Amygdala (tissue), 56 donors: ENCODE measurements at regions not wholly inside any gene's neighbourhood (a gene's known extent, or its start where the extent isn't known, plus 50 kb on each side); places are given as distances from the start of the nearest gene placed in this dataset.

Experiments
- DNase-seq, 56 donors: peaks; one replicate each; lab custom pipeline; 2025; lab: John Stamatoyannopoulos, UW

DNA sequence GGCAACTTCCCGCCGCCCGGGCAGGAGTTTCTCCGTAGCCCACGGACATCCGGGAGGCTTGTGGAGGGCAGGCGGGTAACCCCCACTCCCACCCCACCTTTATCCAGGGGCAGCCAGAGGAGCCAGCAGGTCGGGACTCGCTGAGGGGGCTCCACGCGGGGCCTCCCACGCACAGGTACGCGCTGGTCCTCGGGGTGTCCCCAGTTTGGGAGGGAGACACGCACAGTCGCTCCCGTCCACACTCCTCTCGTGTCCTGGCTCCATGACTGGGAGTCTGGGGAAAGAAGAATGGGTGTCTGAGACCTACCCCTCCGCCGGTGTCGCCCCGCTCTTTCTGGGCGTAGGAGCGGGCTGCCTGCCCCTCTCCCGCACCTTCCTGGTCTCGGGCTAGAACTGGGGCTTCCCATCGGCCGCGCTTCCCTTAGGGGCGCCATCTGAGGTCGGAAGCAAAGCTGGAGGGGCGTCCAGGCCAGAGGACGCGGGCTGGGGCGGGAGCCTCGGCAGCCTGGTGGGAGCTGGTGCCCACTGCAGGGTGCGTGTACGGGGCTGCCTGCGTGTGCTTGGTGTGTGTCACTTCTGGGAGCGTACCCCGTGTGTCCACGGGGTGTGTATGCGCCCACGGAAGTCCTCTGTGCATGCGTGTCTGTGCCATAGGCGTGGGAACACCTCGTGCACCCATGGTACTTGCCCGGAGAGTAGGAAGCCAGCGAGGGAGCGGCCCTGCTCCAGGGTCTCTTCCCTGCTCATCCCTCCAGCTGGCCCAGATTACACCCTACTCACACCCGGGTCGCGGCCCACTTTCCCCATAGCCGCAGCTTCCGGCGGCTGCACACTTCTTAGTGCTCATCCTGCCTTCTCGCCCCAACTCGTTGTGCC is 73.0 kb upstream of the LEP start:
- peak in 1 of 56 donors; percentile 67 for DNase-seq

DNA sequence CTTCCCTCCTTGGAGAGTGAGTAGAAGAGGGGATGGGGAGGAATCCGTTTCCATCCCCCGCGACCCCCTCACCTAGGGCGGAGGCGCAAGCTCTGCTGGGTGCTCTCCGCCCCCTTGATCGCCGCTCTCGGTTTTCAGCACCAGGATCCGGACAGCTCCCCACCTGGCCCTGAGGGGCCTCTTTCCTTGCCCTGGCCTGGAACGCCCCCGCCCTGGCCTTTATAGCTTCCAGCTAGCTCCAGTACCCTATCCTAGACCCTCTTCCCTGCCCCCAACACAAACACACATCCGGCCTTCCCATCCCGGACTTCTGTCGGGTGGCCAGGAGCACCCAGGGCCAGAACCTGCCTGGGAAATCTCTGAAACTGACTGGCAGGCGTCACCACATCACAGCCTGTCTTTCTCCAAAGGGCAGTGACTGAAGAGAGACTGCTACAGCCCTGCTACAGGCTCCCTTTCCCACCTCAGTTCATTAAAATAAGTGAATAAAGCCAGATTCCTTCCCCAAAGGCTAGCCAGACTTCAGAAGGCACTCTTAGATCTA is 72.3 kb upstream of the LEP start:
- no peak for DNase-seq

DNA sequence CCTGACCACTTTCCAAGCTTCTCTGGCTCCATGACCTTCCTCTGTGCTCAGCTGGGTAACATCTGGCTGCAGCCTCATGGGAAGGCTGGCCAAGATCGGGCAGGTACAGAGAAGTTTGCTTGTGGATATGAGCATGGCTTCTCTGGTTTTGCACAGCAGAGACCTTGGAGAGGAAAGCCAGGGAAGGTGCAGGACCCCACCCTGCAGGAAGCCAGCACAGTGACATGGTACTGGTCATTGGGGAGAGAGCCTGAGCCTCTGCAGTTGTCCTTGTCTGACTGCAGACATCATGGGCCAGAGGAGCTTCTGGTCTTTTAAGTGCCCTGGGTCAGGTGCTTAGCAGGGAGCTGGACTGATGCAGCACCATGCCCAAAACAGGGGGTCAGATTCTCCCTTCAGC is 70.6 kb upstream of the LEP start:
- DNase-seq = no peak

DNA sequence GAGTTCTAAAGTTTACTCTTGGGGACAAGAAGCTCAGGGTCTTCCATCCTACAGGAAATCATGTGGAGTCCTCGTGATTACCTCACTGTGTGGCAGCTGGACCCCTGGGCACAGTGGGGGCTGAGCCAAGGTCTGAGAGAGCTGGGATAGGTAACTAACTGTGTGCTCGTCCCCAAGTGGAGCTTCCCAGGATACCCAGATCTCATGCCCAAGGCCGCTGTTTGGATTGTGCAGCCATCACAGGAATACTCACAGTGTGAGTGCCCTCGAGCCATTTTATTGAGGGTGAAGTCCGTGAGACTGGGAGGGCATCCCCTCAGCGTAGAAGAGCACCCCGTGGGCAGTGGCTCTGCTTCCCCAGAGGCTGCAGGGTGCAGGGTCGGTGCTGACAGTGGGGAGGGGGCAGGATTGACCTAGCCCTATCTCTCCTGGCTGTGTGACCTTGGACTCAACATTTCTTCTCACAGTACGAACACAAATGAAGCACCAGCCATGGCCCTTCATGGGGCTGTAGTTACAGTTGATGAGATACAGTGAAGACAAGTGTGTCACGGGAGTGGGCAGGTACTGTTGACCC is 69.6 kb upstream of the LEP start:
- DNase-seq = no peak

DNA sequence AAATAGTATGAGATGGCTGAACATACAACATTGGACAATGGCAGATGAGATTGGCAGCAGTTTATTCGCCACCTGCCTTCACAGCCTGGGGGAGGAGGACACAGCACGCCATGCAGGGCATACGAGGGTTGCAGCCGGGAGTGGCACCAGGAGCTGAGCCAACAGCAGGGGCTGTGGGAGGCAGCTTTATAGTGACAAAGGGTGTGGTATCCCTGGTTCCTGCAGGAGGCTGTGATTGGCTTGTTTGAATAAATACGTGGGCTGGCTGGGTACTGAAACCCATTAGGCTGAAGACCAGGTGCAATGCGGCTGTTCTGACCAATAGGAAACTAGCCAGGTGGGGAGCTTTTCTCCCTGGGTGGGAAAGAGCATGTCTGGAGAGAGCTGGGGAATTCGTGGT is 68.9 kb upstream of the LEP start:
- DNase-seq = no peak

DNA sequence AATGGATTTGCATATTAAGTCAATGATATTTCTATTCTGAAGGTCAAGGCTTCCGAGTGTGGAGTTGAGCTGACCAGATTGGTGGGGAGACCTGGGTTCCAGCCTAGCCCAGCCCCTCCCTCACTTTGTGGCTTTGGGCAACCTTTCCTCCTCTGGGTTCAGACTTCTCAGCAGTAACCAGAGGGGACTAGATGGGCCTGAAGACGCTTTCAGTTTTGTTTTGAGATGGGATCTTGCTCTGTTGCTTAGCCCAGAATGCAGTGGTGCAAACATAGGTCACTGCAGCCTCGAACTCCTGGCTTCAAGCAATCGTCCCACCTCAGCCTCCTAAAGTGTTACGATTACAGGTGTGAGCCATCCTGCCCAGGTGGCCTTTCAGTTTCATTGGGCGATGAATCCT is 68.1 kb upstream of the LEP start:
- no peak for DNase-seq

GRCh38 chr7:128174386-128174785 is 66.7 kb upstream of the LEP start:
- no peak for DNase-seq

DNA sequence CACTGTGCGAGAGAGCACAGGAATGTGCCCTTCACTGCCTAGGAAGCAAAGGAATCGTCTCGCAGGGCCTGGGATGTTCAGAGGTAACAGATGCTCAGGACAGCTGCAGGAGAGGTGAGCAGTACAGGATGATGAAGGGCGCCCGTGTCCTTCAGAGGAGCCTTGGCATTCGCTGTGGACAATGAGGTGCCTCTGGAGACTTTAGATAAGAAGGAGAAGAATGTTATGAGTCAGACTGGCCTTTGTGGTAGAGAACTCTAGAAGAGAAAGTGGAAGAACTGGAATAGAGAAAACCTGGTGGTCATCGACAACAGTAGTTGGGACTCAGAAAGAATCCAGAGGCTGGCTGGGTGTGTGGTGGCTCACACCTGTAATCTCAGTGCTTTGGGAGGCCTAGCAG is 64.4 kb upstream of the LEP start:
- no peak for DNase-seq

GRCh38 chr7:128177768-128178550 is 63.1 kb upstream of the LEP start:
- no peak for DNase-seq

GRCh38 chr7:128178611-128179010 is 62.5 kb upstream of the LEP start:
- no peak for DNase-seq

- no peak for DNase-seq
Observed at GRCh38 chr7:128188396-128189230, 52.5 kb upstream of the LEP start.

- no peak for DNase-seq
Observed at GRCh38 chr7:128189231-128189930, 51.7 kb upstream of the LEP start.

- no peak for DNase-seq
Observed at GRCh38 chr7:128190051-128190647, 50.9 kb upstream of the LEP start.

DNA sequence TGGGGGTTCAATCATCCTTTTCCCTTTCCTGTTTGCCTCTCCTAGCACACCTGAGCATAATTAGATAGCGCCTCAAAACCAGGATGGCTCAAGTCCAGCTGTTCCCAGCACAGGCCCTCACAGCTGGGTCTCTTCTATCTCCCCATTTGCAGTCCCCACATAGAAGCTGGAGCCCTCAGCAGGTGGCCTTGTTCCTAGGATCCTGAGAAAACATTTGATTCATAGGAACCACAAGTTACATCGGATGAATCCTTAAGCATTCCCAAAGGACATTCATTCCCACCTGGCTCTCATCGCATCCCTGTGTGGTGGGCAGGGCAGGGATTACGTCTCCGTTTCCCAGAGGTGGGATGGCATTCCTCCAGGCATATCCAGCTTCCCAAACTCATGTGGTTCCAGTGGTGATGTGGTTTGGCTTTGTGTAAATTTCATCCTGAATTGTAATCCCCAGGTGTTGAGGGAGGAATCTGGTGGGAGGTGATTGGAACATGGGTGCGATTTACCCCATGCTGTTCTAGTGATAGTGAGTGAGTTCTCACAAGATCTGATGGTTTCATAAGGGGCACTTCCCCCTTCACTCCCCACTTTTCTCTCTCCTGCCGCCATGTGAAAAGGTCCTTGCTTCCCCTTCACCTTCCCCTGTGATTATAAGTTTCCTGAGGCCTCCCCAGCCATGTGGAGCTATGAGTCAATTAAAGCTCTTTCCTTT is 49.8 kb upstream of the LEP start:
- DNase-seq = no peak
